ENCODE measurements at regions not wholly inside any gene's neighbourhood (a gene's known extent, or its start where the extent isn't known, plus 50 kb on each side); places are given as distances from the start of the nearest gene placed in this dataset.
"Not testable (repeated sequence)": the region's sequence is repeated elsewhere in the genome, so short reads cannot be mapped to it uniquely, and the experiment has no call there.

DNA sequence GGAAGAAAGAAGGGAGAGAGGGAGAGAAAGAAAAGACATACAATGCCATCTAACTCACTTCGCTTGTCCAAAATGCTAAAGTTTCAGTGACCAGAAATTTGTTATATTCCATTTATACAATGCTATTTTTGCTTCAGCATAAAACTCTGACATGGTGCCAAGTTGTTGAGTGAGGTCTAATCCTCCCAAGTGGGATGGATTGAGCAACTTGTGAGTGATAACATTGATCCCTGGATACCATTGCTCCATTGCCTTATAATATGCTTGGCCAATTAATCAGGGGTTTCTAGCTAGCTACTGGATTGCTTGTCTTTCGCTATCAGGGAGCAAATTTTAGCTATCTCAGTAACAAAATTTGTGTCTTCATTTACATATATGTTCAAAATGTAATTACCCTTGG lies 615.6 kb upstream of the DPPA4 start:
- DNase-seq (ENCODE audit: low spot score), result no peak
- intact Hi-C loops (cut with DNase I), result no loop called here

DNA sequence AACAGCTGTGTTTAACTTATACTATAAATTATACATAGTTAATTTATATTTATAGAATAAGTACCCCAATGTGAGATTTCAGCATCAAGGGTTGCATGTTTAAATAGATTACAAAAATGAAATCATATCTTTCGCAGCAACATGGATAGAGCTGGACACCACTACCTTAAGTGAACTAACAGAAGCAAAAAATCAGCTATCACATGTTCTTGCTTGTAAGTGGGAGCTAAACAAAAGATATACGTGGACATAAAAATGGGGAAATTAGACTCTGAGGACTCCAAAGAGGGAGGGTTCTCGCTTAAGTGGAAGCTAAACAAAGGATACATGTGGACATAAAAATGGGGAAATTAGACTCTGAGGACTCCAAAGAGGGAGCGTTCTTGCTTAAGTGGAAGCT lies 626.5 kb upstream of the DPPA4 start:
- intact Hi-C loops (cut with DNase I), result no loop called here
- no peak for DNase-seq (ENCODE audit: low spot score)

DNA sequence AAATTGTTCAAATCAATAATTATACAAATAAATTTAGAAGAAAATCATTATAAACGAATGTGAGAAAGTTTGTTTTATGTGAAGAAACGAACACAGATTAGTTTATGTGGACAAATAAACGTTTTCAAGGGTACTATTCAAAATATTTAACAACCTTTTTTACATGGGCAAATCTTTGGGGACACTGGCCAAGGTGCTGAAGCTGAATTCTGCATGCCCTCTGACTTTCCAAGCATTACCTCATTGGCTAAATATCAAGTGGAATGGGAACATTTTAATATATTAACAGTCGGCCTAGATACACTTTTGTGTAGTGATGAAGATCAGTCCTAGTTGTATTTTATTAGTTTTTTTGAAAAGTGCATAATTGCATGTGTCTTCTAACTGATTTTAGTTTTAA lies 636.4 kb upstream of the DPPA4 start:
- intact Hi-C loops (cut with DNase I), result no loop called here
- no peak for DNase-seq (ENCODE audit: low spot score)

DNA sequence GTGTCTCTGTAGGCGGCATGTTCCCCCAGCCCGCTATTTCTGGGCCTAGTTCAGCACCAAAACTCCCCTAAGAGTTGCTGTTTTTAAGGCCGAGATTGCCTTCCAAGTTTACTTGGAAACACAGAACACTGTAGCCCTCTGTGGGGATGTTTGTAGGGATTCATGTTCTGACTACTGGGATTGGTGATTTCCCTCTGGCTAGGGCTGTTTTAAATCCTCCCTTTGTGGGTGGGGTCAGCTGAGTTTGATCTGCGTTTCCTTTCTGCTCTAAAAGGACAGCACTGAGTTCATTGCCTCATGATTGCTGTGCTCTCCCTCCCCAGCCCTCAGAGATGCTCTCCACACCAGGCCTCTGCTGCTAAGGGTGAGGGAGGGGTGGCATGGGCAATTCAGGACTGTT lies 640.6 kb upstream of the DPPA4 start:
- intact Hi-C loops (cut with DNase I), result no loop called here
- DNase-seq (ENCODE audit: low spot score), result no peak

DNA sequence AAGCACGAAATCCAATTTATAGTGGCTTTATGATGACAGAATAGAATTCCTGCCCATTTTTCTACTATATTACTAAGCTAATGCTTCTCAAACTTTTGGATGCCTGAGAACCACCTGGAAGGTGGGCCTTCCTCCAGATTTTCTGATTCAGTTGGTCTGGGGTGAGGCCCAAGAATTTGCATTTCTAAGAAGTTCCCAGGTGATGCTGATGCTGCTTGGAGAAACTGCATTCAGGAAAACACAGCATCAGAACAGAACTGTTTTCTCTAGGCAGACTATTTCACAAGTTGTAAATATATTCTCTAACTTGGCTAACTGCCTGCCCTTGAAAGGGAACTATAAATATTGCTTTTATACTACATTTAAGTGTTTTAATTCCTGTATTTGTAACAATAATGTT lies 644.9 kb upstream of the DPPA4 start:
- no peak for DNase-seq (ENCODE audit: low spot score)
- intact Hi-C loops (cut with DNase I), result no loop called here

DNA sequence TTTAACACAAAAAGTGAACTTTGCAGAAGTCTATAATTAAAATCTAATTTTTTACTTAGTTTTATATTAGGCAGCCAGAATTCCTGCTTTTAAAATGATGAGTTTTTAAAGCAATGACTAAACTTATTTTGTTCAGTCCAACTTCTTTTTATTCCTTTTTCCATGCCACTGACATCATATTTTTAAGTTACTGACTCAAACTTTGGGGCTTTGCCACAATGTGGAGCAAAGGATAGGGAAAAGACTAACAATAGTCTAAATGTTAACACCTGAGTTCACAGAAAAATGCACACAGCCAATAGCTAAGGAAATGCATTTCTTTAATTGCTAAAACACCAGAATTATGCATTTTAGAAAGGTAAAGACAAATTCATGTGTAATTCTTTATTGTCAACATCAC lies 647.6 kb upstream of the DPPA4 start:
- intact Hi-C loops (cut with DNase I), result no loop called here

DNA sequence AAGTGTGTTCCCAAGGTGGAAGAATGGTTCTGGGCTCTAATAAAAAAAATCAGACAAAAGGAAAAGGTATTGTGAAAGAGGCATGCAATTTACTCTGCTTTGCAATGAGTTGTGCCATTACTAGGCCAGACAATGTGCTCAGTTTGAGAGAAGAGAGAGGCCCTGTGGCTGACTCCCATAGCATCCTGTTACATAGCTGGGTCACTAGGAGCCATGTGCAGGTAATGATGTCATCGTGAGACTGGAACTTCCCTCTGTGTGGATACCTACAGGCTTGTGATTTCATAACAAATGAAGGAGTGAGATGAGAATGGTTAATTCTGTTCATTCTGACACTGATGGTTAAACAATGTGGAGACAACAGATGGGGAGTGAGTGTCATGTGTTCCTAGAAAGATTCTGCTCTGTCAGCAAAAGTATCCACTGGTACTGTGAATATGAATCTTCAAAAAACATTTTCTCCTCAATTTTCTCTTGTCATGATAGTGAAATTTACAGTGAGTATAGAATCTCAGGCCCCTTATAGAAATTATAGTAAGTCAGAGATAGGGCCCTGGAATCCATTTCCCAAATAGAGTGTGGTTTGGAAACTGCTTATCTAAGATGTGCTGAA lies 648.7 kb upstream of the DPPA4 start:
- no peak for DNase-seq (ENCODE audit: low spot score)
- intact Hi-C loops (cut with DNase I), result no loop called here

More for the DNA sequence above, 647.6 kb upstream of the DPPA4 start:
- no peak for DNase-seq (ENCODE audit: low spot score)

DNA sequence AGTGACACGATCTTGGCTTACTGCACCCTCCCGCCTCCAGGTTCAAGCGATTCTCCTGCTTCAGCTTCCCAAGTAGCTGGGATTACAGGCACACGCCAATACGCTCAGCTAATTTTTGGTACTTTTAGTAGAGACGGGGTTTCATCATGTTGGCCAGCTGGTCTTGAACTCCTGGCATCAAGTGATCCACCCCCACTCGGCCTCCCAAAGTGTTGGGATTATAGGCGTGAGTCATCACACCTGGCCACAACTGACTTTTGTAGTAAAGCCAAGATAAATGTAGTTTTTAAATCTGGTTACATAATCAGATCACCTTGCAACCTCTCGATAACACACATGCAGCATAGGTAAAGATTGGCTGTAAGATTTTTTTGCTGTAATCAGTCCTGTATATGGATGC lies 657.5 kb upstream of the DPPA4 start:
- DNase-seq (ENCODE audit: low spot score), result no peak
- intact Hi-C loops (cut with DNase I), result no loop called here

DNA sequence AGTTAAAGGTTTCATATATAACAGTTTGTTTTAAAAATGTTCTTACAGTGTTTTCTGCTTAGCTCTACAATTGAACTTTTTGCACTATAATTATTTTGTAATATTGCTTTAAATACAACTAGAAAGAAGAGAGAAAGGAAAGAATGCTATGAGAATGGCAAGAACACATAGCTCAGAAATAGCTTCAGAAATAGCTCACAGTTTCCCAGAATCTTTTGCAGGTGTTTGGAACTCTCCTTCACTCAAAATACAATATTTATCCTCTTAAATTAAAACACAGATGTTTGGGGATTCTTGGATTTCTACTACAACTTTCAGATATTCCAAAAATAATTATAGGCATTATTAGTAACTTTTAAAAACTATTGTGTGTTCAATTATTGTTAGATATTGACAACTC lies 658.0 kb upstream of the DPPA4 start:
- intact Hi-C loops (cut with DNase I), result no loop called here
- DNase-seq (ENCODE audit: low spot score), result no peak

DNA sequence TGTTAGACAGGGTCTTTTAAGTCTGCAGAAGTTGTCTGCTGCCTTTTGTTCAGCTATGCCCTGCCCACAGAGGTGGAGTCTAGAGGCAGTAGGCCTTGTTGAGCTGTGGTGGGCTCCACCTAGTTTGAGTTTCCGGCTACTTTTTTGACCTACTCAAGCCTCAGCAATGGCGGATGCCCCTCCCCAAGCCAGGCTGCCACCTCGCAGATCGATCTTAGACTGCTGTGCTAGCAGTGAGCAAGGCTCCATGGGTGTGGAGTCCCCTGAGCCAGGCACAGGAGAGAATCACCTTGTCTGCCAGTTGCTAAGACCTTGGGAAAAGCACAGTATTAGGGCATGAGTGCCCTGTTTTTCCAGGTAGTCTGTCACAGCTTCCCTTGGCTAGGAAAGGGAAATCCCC lies 664.6 kb upstream of the DPPA4 start:
- intact Hi-C loops (cut with DNase I); DNase-seq (ENCODE audit: low spot score): not testable (repeated sequence)

DNA sequence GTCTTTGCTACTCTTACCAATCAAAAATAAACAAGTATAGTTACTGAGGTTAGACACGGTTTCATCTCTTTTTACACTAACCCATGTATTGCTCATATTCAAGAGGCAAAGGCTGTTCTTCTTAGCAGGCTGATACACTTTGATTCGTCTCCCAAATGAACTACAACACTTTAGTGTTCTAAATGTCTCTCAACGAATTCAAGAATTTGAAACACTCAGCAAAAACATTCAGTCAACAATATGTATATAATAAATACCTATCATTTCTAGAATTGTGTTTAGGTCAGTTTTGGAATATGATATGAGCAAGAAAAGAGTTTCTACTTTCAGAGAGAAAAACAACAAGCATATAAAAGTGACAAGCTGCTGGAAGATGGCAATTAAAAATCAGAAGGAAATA lies 669.6 kb upstream of the DPPA4 start:
- intact Hi-C loops (cut with DNase I), result no loop called here
- no peak for DNase-seq (ENCODE audit: low spot score)

DNA sequence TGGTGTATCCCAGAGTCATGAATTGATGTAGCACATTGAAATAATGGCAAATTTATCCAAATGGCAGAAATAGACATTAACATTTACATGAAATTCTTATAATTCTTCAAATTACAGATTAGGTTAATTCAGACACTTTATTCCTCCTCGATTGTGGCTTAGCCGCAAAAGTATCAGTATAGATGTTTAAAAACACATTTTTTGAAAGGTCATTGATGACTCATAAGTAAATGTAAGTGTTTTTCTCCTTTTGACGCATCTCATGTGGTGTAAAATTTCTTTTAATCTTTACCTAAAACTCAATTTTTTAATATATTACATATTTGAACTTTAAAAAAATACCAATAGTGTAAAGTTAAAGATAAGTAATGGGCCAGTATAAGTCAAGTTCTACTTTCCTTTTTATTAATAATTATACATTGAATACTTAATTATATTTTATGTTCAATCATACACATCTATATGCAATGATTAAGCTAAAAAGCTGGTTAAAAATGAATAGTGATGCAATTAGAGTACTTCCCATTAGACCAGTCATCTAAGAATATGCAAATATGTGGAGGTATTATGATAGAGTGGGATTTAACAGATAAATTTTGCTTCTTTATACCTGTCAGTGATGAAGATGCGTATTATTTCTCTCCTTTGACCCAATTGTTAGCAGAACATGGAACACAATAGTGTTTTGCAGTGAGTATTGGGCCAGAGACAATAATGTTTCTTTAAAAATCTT lies 678.1 kb upstream of the DPPA4 start:
- DNase-seq (ENCODE audit: low spot score), result no peak
- intact Hi-C loops (cut with DNase I), result no loop called here

DNA sequence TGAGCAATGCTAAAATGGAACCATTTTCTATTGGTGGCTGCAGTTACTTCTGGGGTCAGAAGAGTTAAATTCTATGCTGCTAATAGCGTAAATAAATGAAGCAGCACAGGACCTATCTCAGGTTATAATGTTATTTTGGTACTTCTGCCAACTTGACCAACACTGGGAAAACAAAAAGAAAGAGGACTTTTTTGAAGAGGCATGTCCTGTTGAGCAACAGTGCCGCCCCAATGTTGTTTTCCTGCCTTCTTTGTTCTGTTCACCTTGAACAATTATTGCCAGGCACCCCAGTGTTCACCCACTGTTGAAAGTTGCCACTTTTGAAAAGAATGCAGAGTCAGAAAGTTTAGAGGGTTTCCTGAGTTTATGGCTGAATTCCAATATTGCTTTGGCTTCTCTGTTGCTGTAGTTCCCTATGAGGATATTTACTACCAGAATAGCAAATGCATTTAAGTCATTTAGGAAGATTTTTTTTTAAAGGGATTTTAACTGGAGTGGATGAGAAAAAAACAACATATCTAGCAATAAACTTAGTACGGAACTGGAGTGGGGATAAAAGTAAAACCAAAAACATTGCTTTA lies 679.0 kb upstream of the DPPA4 start:
- intact Hi-C loops (cut with DNase I), result no loop called here
- DNase-seq (ENCODE audit: low spot score), result no peak

DNA sequence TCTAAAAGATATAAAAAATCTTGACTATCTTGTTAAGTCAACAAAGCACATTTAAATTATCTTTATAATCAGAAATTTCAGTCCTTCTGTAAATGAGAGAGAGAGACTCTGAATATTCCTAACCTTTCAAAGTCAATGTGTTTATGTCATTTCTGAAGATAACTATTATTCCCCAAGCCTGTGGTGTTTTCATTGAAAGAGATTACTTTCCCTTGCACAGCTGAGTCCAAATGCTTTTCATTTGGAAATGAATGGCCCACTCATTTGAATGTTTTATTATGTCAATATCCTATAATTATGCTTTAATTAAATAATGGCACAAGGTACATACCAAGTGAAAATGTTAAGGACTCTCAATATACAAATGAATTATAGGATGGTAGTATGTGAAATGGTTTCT lies 680.0 kb upstream of the DPPA4 start:
- no peak for DNase-seq (ENCODE audit: low spot score)
- intact Hi-C loops (cut with DNase I), result no loop called here

DNA sequence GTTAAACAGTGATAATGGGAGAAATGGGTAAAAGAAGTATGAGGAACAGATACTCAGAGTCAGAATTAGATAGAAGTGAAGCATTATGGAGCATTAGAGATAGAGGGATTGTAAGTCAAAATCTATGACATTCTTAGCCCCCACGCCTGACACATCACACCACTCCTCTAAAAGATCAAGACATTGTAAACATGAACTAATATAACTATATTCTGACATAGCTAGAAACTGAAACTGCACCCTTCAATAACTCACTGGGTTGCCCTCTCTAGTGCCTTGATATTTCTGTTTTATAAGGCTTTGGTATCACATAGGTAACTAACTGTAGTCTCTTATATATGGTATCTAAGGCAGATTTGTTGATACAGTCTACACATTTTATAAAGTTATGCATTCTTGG lies 684.3 kb upstream of the DPPA4 start:
- intact Hi-C loops (cut with DNase I), result no loop called here
- DNase-seq (ENCODE audit: low spot score), result no peak

DNA sequence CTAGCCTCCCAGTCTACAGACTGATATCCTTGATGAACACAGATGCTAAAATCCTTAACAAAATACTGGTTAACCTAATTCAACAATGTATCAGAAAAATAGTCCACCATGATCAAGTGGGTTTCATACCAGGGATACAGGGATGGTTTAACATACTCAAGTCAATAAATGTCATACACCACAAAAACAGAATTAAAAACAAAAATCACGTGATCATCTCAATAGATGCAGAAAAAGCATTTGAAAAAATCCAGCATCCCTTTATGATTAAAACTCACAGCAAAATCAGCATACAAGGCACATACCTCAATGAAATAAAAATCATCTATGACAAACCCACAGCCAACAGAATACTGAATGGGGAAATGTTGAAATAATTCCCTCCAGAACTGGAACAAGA lies 685.7 kb upstream of the DPPA4 start:
- intact Hi-C loops (cut with DNase I); DNase-seq (ENCODE audit: low spot score): not testable (repeated sequence)

DNA sequence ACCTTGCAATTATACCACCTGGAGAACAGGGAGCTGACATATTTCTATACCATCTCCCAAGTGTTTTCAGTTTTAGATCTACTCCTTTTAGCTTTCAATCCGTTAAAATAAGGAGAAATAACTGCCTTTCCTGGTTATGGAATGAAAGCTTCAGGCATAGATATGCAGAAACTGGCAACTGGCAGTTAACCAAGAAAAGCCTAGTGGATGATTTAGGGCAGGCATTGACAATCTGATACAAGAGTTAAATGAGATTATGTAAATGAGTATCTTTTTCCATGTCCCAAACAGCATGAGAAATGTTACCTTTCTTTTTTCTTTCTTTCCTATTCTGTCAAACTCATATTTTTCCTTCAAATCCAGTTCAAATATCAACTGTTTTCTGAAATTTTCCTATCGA lies 689.1 kb upstream of the DPPA4 start:
- intact Hi-C loops (cut with DNase I), result no loop called here

DNA sequence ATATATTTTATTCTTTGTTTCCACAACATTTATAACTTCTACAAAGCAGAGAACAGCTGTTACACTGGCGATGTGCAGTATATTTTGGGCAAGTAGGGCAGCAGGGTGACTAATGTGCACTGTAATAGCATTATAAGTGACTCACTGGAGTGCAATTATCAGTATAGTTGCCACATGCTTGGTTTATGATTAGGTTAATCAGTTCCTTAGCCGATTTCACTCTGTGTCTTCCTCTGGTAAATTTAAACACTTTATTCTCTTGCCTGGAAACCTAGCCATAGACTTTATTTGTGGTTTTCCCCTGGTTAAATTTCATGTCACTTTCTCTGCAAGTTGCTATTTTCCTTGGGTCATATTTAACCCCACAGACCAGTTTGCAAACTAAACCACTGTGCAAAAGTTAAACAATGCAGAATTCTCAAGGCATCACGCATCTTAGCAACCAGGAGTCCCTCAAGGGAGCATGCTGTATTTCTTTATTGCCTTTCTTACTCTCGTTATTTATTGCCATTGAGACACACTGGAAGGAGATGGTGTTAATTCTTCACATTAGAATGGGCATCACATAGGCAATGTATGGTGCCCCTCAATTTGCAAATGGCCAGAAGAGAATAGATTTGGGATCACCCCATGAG lies 690.2 kb upstream of the DPPA4 start:
- intact Hi-C loops (cut with DNase I), result no loop called here
- no peak for DNase-seq (ENCODE audit: low spot score)

More for the DNA sequence above, 689.1 kb upstream of the DPPA4 start:
- no peak for DNase-seq (ENCODE audit: low spot score)

DNA sequence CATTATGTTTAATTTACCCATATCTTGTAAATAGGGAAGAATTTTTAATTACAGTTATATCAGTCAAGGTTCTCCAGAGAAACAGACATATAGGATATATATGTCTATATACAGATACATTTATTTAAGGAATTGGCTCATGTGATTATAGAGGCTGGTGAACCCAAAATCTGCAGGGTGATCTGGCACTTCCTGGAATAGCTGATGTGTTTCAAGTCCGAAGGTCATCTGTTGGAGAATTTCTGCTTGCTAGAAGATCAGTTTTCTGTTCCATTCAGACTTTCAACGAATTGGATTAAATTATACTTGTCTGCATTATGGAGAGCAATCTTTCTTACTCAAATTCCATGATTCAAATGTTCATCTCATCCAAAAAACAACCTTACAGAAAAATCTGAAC lies 694.6 kb upstream of the DPPA4 start:
- DNase-seq (ENCODE audit: low spot score), result no peak
- intact Hi-C loops (cut with DNase I), result no loop called here

DNA sequence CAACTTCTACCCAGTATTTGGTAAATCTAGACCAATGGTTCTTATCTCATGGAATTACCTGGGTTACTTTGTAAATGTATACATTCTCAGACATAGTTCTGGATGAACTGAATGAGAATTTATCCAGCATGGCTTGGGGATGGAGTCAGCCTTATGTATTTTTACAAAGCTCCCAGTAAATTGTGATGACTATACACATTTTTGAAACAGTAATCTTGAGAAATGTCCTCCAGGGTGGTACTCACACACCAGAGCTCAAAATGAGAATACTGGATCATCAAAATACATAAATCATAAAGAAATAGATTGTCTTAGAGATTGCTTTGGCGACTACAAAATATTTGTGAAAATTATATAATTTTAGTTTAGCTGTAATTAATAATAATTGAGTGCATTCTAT lies 722.1 kb upstream of the DPPA4 start:
- no peak for DNase-seq (ENCODE audit: low spot score)
- intact Hi-C loops (cut with DNase I), result no loop called here

DNA sequence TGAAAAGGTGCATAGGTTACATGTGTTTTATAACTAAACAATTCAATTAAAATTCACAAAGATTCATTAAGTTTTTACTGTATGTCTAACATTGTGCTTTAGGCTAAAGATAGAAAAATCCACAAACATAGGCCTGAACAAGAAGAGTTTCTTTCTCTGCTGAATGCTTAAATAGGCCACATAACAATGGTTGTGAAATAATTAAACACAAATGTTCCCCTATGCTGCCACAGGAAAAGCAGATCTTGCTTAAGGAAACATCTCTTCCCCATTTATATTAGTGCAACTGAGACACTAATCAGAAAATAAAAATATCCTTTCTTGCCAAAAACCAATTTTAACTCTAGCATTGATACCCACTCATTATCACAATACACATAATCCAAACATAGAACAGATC lies 725.4 kb upstream of the DPPA4 start:
- intact Hi-C loops (cut with DNase I), result no loop called here
- DNase-seq (ENCODE audit: low spot score), result no peak
